SU-DHL-6 (cell line): ENCODE measurements at regions not wholly inside any gene's neighbourhood (a gene's known extent, or its start where the extent isn't known, plus 50 kb on each side); places are given as distances from the start of the nearest gene placed in this dataset.

Source experiments
- CTCF ChIP-seq: fragments of 200-600 bp; sonication (generic); IDR thresholded peaks from one replicate; pipeline ENCODE4 v1.5.1; 2017; ENCODE audit warnings: antibody characterized with exemption, mild to moderate bottlenecking, low read length, moderate library complexity; ENCODE audit not compliant: insufficient read depth, poor library complexity, severe bottlenecking
- EZH2phosphoT487 ChIP-seq: fragments of 200-600 bp; sonication (generic), shearing (Covaris generic); conservative IDR thresholded peaks from 2 replicates; pipeline ENCODE4 v1.6.1; 2018; ENCODE audit warnings: mild to moderate bottlenecking, antibody characterized with exemption, low read length, moderate library complexity, mixed read lengths

GRCh38 chr13:85626603-85627002 lies 172.6 kb downstream of the SLITRK6 start:
- no peak for TF ChIP-seq CTCF
- no peak for TF ChIP-seq EZH2phosphoT487
